HG03521 (cell line): ENCODE measurements at regions not wholly inside any gene's neighbourhood (a gene's known extent, or its start where the extent isn't known, plus 50 kb on each side); places are given as distances from the start of the nearest gene placed in this dataset.

Source experiments
- ATAC-seq: cut with Tn5 transposase; IDR thresholded peaks from one replicate; pipeline ENCODE4 v1.9.1; 2021; ENCODE audit warnings: mild to moderate bottlenecking, moderate library complexity; ENCODE audit not compliant: unreplicated experiment

DNA sequence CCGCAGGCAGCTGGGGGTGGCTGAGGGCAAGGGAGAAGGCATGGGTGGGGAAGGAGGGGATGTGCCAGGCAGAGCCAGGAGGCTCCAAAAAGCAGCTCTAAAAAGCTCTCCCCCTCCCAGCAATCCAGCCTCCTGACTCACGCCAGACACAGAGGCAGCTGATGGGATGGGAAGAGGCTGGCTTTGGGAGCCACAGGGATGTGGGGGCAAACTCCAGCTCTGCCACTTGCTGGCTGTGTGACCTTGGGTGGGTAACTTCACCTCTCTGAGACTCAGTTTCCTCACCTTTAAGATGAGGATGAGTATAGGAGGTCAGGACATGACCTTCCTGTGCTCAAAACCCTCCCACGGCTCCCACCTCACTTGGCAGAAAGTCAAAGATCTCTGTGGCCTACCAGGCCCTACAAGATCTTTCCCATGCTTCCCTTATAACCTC is 148.9 kb downstream of the CEBPB start:
- no peak for ATAC-seq

GRCh38 chr20:50340541-50340940 is 149.9 kb downstream of the CEBPB start:
- no peak for ATAC-seq

GRCh38 chr20:50341050-50341449 is 150.4 kb downstream of the CEBPB start:
- no peak for ATAC-seq

DNA sequence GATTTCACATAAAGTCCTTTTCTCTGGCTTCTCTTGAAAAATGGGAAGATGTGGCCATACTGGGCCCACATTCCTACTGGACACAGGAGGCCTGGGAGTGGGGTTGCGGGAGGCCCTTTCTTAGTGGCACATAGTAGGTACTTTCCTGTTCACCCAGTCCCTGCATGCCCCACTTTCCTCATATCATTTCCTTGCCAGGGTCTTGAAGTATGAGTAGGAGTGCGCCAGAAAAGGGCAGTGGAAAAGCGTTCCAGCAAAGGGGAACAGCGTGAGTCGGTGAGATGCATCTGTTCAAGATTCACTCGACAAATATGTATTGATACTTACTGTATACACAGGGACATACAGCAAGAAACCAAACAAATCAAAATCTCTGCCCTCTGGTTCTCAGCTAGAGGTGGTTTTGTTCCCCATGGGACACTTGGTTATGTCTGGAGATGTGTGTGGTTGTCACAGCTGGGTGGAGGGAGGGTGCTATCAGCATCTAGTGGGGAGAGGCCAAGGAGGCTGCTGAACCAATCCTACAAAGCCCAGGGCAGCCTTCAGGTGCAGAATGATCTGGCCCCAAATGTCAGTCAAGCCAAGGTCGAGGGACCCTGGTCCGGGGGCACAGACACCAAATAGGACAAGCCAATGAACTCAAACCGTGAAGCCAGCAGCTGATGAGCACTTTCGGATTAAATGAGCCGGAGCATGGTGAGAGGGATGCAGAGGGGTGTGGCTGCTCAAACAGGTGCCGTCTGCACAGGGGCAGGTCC is 151.4 kb downstream of the CEBPB start:
- ATAC-seq: no peak

DNA sequence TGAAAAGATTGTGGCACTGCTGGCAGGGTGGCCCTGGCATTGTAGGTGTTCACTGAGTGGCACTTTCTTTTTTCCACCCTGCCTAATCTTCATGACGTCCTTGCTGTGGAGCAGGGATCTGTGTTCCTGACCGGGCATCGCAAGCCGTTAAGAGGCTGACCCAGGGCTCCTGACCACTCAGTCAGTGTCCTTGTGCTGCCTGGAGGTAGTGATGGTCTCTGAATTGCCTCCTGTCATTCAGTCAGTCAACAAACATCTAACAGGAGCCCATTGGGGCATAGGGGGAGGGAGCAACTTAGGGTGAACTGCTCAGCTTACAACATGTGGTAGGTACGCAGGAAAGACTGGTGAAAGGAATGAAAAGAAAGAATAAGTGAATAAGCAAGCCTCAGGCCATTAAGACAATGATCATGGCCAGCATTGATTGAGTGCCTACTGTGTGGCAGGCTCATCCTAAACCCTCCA is 152.0 kb downstream of the CEBPB start:
- ATAC-seq: no peak

GRCh38 chr20:50343125-50343489 is 152.5 kb downstream of the CEBPB start:
- no peak for ATAC-seq

DNA sequence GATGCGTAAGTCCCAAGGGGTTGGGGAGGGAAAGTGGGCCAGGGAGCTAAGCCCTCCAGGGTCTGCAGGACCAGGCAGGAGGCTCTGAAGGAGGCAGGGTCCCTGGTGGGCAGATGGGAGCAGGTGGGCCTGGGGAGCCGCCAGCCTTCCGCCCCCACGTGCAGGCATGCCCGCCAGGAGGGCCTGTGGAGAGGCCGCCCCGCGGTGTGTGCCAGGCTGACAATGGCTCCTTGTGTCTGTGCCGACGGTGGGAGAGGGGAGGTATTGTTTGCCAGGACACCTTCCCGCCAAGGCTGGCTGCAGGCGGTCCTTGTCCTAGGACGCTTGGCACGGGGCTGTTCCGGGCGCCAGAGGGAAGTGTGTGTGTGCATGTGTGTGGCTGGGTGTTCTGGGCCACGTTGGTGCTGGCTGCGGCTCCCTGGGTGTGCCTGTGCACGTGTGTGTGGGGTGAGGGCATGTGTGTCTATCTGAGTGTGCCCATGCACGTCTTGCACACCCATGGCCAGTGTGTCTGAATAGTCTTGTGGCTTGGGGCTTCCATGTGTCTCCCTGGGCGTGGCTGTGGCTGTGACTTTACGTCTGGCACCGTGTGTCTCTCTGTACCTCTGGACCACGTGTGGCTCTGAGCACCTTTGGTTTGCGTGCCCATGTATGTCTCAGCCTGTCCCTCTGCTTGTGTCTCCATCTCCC is 153.0 kb downstream of the CEBPB start:
- ATAC-seq: no peak

DNA sequence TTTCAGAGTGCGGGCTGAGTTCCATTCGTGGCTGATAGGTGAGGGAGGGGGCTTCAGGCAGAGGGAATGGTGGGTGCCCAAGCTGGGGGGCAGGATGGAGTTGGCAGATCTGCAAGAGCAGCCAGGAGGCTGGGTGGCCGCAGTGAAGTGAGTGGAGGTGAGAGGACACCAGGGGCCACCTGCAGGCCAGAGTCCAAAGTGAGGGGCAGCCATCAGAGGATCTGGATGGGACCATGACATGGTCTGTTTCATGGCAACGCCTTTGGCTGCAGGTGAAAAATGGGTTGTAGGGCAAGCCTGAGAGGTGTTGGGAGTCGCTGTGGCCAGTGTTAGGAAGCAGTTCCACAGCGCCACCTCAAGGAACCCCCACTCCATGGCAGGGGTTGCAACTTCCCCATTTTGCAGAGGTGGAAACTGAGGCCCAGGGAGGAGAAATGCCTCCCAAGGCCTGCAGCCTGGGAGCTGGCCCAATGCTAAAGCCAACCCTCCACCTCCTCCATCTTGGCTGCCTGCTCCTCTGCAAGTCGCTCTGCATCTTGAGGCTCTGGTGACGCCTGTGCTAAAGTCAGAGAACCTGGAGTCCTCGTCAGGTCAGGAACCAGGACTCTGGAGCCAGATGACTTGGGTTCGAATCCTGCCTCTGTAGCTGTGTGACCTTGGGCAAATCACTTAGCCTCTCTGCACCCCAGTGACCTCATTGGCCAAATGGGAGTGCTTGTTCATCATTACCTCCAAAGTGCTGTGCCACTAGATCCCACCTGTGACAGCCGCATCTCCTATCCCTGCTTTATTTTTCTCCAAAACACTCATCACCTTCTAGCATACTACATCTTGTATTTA is 153.8 kb downstream of the CEBPB start:
- ATAC-seq: no peak

- no peak for ATAC-seq
Observed at GRCh38 chr20:50345712-50346373, 155.2 kb downstream of the CEBPB start.

GRCh38 chr20:50346374-50347283 is 156.0 kb downstream of the CEBPB start:
- no peak for ATAC-seq

GRCh38 chr20:50347284-50348063 is 156.8 kb downstream of the CEBPB start:
- ATAC-seq: no peak

GRCh38 chr20:50348096-50348495 is 157.5 kb downstream of the CEBPB start:
- no peak for ATAC-seq

GRCh38 chr20:50350510-50351249 is 159.5 kb upstream of the PTPN1 start:
- no peak for ATAC-seq

DNA sequence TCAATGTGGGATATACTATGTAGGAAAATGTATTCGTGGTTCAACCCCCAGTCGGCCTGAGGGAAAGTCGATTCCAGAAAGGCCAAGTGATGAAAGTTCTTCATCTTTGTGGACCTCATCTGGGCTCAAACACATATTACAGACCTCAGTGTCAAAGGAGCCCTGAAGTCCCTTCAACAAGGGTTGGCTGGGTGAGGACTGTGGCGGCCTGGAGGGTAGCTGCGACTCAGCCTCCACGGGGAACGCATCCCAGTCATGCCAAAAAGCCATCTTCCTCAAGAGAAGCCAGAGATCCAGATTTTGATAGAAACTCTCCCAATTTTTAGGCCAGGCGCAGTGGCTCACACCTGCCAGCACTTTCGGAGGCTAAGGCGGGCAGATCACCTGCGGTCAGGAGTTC is 158.6 kb upstream of the PTPN1 start:
- no peak for ATAC-seq

GRCh38 chr20:50353289-50353961 is 156.8 kb upstream of the PTPN1 start:
- ATAC-seq: no peak

DNA sequence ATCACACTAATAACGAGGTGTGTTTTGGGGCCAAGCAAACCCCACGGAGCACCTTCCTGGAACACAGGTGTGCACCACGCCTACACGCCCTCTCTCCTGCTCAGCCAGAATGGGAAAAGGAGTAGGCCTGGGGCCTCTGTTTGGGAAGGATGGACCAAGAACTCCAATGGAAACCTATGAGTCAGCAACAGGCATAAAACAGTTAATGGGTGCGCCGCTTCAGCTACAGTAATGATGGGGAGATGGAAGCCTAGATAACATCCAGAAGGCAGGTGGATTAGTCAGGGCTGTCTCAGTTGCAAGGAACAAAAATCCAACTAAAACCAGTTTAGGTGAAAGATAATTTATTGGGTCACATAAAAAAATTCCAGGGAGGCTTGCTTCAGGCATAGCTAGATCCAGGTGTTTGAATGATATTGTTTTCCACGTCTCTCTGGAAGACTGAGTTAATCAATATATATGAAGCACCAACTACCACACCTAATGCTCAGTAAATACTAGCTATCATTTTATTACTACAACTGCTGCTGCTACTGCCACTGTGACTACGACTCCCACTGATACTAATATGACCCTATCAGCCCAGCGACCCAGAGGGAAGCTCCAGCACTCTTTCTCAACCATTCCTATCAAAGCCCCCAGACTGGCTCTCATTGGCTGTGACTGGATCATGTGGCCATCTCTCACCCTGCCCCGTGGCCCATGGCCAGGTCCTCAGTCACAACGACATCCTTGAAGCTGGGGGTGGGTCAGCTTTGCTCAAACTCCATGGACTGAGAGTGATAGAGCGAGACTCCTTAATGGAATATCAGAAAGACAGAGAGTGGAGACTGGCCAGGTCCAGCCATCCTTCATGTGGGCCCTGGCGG is 155.2 kb upstream of the PTPN1 start:
- no peak for ATAC-seq
